OCI-LY7 (cell line): ENCODE measurements at regions not wholly inside any gene's neighbourhood (a gene's known extent, or its start where the extent isn't known, plus 50 kb on each side); places are given as distances from the start of the nearest gene placed in this dataset.

Source experiments
- BruUV-seq: library from RNA; stranded (reverse); fragments of 400-500 nt; replicated peaks from 2 replicates; lab custom pipeline; 2021; lab: Mats Ljungman, UMichigan
- CTCF ChIA-PET: fragments of 300-600 bp; sonication (Branson Sonifier 250); formaldehyde crosslinking; loops from one replicate; lab custom pipeline; 2022; ENCODE audit warnings: antibody characterized with exemption; ENCODE audit not compliant: unreplicated experiment; lab: Charles Lee
- POLR2A ChIA-PET: fragments of 300-600 bp; sonication (Branson Sonifier 250); formaldehyde crosslinking; loops from one replicate; lab custom pipeline; 2022; ENCODE audit warnings: antibody characterized with exemption; lab: Charles Lee
- DNase-seq: peaks from one replicate; pipeline ENCODE4 v3.0.0-alpha.2; 2015; ENCODE audit warnings: low spot score
- H2AFZ ChIP-seq: fragments of 200-600 bp; sonication (generic), shearing (Covaris generic); 2 replicates; pipeline ENCODE4 v1.6.1; 2014; ENCODE audit warnings: mild to moderate bottlenecking, antibody characterized with exemption, low read length, moderate library complexity
- H3K27ac ChIP-seq: fragments of 200-600 bp; sonication (generic); 2 replicates; pipeline ENCODE4 v1.5.1; 2014; ENCODE audit warnings: mixed run types, low read depth, mild to moderate bottlenecking, moderate library complexity, low read length, inconsistent platforms; ENCODE audit not compliant: poor library complexity, severe bottlenecking
- H3K36me3 ChIP-seq: fragments of 200-600 bp; sonication (generic); 2 replicates; pipeline ENCODE4 v1.6.1; 2014; ENCODE audit warnings: mild to moderate bottlenecking, antibody characterized with exemption, low read length, moderate library complexity, mixed read lengths; ENCODE audit not compliant: insufficient read depth
- H3K4me1 ChIP-seq: fragments of 200-600 bp; sonication (generic); 2 replicates; pipeline ENCODE4 v1.5.1; 2014; ENCODE audit warnings: mild to moderate bottlenecking, low read length; ENCODE audit not compliant: insufficient read depth, poor library complexity, severe bottlenecking
- H3K4me2 ChIP-seq: fragments of 200-600 bp; sonication (generic); 2 replicates; pipeline ENCODE4 v1.6.1; 2014; ENCODE audit warnings: mild to moderate bottlenecking, low read length
- H3K4me3 ChIP-seq: fragments of 200-600 bp; sonication (generic); 2 replicates; pipeline ENCODE4 v1.5.1; 2014; ENCODE audit warnings: mild to moderate bottlenecking, low read depth, low read length; ENCODE audit not compliant: poor library complexity, severe bottlenecking
- H3K79me2 ChIP-seq: fragments of 200-600 bp; sonication (generic); 2 replicates; pipeline ENCODE4 v1.6.1; 2016; ENCODE audit warnings: low read depth, mild to moderate bottlenecking, low read length, moderate library complexity, mixed read lengths; ENCODE audit not compliant: insufficient read depth
- H3K9me2 ChIP-seq: fragments of 200-600 bp; sonication (generic); 2 replicates; pipeline ENCODE4 v1.6.1; 2016; ENCODE audit warnings: mild to moderate bottlenecking, low read length, mixed read lengths; ENCODE audit not compliant: insufficient read depth
- H3K9me3 ChIP-seq: fragments of 200-600 bp; sonication (generic); 2 replicates; pipeline ENCODE4 v1.6.1; 2014; ENCODE audit warnings: mild to moderate bottlenecking, mixed run types, low read length, mixed read lengths
- H4K20me1 ChIP-seq: fragments of 200-600 bp; sonication (generic); 2 replicates; pipeline ENCODE4 v1.6.1; 2014; ENCODE audit warnings: mild to moderate bottlenecking, antibody characterized with exemption, low read length, moderate library complexity, mixed read lengths; ENCODE audit not compliant: insufficient read depth
- EZH2phosphoT487 ChIP-seq: fragments of 200-600 bp; sonication (generic); IDR thresholded peaks from 2 replicates; pipeline ENCODE4 v1.6.1; 2018; ENCODE audit warnings: low read depth, borderline replicate concordance, mild to moderate bottlenecking, mixed run types, antibody characterized with exemption, low read length, moderate library complexity, mixed read lengths
- intact Hi-C: fragments of 100-400 bp; cut with micrococcal nuclease; formaldehyde crosslinking; loops from one replicate; pipeline ENCODE4 v1.10.0; 2022; ENCODE audit not compliant: unreplicated experiment
- TF ChIP-seq, protein P1 (sequence below): fragments of 200-600 bp; sonication (generic); conservative IDR thresholded peaks from 2 replicates; pipeline ENCODE4 v1.5.1; 2014; ENCODE audit warnings: mild to moderate bottlenecking, antibody characterized with exemption, low read length, moderate library complexity, mixed read lengths

DNA sequence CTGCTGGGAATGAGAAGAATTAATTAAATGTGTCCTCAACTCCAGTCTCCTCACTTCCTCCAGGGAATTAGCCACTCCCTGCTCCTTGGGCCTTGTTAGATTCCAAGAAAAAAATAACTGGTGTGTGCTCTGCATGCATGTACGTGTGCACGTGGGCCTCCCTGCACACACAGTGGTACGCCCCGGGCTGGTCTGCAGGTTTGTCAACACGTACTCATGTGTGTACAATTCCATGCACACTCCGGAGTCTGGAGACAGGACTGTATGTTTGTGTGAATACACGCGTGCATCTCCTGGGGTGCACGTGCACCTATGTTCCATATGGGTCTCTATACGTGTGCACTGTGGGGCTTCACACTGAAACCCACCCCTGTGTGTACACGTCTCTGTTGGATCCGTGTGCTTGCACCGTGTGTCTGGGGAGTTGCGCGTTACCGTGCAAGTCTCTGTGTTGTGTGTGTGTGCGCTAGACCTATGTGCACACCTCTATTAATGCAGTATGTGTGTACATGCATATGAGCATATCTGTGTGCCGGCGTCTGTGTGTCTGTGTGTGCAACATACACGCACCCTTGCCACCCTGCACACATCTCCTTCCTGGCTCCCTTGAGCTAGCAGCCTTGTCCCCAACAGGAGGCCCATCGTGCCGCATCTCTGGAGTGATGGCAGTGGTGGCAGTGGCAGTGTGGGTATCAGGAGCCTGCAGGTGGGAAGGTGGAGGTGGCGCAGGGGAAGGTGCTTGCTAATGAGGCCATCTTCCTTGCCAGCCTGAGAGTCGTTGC is 210.1 kb downstream of the TBC1D2B start:
- Histone ChIP-seq H3K9me3 (no peaks in the 10 kb centered on the region), H2AFZ (no peak overlapping the region), H3K4me1 (no peaks in the 10 kb centered on the region), H4K20me1 (no peaks in the 10 kb centered on the region), H3K79me2 (no peaks in the 10 kb centered on the region), H3K4me3 (no peak overlapping the region), H3K36me3 (no peaks in the 10 kb centered on the region), H3K9me2 (no peaks in the 10 kb centered on the region), H3K27ac (no peak overlapping the region), H3K4me2 (no peak overlapping the region)
- CTCF ChIA-PET: no interaction called here
- TF ChIP-seq, protein P1, sequence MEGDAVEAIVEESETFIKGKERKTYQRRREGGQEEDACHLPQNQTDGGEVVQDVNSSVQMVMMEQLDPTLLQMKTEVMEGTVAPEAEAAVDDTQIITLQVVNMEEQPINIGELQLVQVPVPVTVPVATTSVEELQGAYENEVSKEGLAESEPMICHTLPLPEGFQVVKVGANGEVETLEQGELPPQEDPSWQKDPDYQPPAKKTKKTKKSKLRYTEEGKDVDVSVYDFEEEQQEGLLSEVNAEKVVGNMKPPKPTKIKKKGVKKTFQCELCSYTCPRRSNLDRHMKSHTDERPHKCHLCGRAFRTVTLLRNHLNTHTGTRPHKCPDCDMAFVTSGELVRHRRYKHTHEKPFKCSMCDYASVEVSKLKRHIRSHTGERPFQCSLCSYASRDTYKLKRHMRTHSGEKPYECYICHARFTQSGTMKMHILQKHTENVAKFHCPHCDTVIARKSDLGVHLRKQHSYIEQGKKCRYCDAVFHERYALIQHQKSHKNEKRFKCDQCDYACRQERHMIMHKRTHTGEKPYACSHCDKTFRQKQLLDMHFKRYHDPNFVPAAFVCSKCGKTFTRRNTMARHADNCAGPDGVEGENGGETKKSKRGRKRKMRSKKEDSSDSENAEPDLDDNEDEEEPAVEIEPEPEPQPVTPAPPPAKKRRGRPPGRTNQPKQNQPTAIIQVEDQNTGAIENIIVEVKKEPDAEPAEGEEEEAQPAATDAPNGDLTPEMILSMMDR: no peak
- BruUV-seq: no TSS peak
- POLR2A ChIA-PET: no interaction called here
- intact Hi-C loops: no loop called here
- no peak for DNase-seq

DNA sequence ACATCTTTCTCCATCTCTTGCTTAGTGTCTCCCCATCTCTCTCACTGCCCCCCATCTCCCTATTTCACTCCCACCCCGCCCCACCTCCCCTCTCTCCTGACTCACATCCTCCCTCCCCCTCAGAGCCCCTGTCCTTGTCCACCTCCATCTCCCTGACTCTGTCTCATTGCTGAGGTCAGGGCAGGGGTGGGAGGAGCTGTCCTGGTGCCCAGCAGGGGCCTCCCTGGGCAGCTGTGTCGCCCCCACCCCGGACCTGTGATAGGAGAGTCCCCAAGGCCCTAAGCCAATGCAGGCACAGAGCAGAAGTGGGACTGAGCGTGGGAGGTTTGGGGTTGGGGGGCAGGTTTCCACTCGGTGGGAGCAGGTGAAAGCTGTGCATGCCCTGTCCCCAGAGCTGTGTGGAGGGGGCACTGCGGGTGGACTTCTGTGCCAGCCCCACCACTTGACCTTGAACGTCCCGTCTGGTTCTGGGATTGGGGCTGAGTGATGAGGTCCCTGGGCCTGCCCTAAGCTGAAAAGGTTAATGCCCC is 210.8 kb downstream of the TBC1D2B start:
- H2AFZ ChIP-seq: no peak overlapping the region
- H3K36me3 ChIP-seq: no peaks in the 10 kb centered on the region
- H3K4me2 ChIP-seq: no peak overlapping the region
- H3K4me1 ChIP-seq: no peaks in the 10 kb centered on the region
- H3K4me3 ChIP-seq: no peak overlapping the region
- no peaks in the 10 kb centered on the region for H3K9me2 ChIP-seq
- H4K20me1 ChIP-seq: no peaks in the 10 kb centered on the region
- ChIA-PET POLR2A (no interaction called here), CTCF (no interaction called here)
- BruUV-seq: no TSS peak
- no peaks in the 10 kb centered on the region for H3K9me3 ChIP-seq
- no peak overlapping the region for H3K27ac ChIP-seq
- H3K79me2 ChIP-seq: no peaks in the 10 kb centered on the region
- TF ChIP-seq, protein P1: no peak
- TF ChIP-seq EZH2phosphoT487: no peak
- intact Hi-C loops: no loop called here
- DNase-seq: no peak

DNA sequence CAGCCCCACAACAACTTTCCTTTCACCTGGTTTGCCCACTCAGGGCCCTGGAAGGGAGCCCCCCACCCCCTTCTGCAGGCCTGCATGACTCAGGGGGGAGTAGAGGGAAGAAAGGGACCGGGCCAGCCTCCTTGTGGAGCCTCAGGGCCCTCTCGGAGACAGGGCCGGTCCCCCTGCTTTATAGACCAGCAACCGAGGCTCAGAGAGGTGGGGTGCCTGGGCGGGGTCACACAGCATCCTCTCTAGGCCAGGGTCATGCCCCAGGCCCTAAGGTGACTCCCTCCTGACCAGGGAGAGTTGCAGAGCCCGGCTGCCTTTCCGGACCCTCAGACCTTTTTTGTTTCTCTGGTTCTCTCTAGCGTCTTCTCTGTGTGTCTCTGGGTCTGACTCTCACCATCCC is 211.3 kb downstream of the TBC1D2B start:
- no peaks in the 10 kb centered on the region for H4K20me1 ChIP-seq
- H3K4me2 ChIP-seq: no peak overlapping the region
- no peak overlapping the region for H3K4me3 ChIP-seq
- no peak overlapping the region for H2AFZ ChIP-seq
- H3K27ac ChIP-seq: no peak overlapping the region
- no peak for DNase-seq
- ChIA-PET CTCF (no interaction called here), POLR2A (no interaction called here)
- no peaks in the 10 kb centered on the region for H3K9me2 ChIP-seq
- no TSS peak for BruUV-seq
- no peaks in the 10 kb centered on the region for H3K9me3 ChIP-seq
- no peaks in the 10 kb centered on the region for H3K79me2 ChIP-seq
- H3K4me1 ChIP-seq: no peaks in the 10 kb centered on the region
- no peaks in the 10 kb centered on the region for H3K36me3 ChIP-seq
- no peak for TF ChIP-seq EZH2phosphoT487
- TF ChIP-seq, protein P1: no peak
- intact Hi-C loops: no loop called here
